Neutrophil (primary cell): ENCODE measurements at regions not wholly inside any gene's neighbourhood (a gene's known extent, or its start where the extent isn't known, plus 50 kb on each side); places are given as distances from the start of the nearest gene placed in this dataset.

ENCODE experiments used
- H3K27ac ChIP-seq: fragments of 200-600 bp; sonication (generic); 2 replicates; pipeline ENCODE4 v1.5.1; 2016; ENCODE audit warnings: mild to moderate bottlenecking, moderate library complexity
- H3K27me3 ChIP-seq: fragments of 200-600 bp; sonication (generic); 2 replicates; pipeline ENCODE4 v1.6.0; 2016; ENCODE audit warnings: mild to moderate bottlenecking
- H3K36me3 ChIP-seq: fragments of 200-600 bp; sonication (generic); 2 replicates; pipeline ENCODE4 v1.5.1; 2017
- H3K4me1 ChIP-seq, 2 experiments: fragments of 200-600 bp in 1 of 2; sonication (generic) in 1 of 2; 1 replicate in 1 of 2; 2 replicates in 1 of 2; pipeline versions ENCODE4 v1.5.1 to v1.6.1; 2013 to 2016; ENCODE audit warnings: low read depth in 1 of 2, low read length in 1 of 2, mild to moderate bottlenecking in 1 of 2, moderate library complexity in 1 of 2; ENCODE audit not compliant: control insufficient read depth in 1 of 2, insufficient read depth in 1 of 2
- H3K4me3 ChIP-seq, 2 experiments: fragments of 200-600 bp in 1 of 2; sonication (generic) in 1 of 2; 1 replicate in 1 of 2; 2 replicates in 1 of 2; pipeline ENCODE4 v1.5.1; 2013 to 2016; ENCODE audit warnings: low read depth in 1 of 2, low read length in 1 of 2, mild to moderate bottlenecking in 1 of 2, moderate library complexity in 1 of 2
- H3K9me3 ChIP-seq: fragments of 200-600 bp; sonication (generic); 2 replicates; pipeline ENCODE4 v1.5.1; 2016
- TF ChIP-seq, protein P1 (sequence below): fragments of 200-600 bp; sonication (generic); IDR thresholded peaks from 2 replicates; pipeline ENCODE4 v1.5.1; 2016; ENCODE audit warnings: antibody characterized with exemption

DNA sequence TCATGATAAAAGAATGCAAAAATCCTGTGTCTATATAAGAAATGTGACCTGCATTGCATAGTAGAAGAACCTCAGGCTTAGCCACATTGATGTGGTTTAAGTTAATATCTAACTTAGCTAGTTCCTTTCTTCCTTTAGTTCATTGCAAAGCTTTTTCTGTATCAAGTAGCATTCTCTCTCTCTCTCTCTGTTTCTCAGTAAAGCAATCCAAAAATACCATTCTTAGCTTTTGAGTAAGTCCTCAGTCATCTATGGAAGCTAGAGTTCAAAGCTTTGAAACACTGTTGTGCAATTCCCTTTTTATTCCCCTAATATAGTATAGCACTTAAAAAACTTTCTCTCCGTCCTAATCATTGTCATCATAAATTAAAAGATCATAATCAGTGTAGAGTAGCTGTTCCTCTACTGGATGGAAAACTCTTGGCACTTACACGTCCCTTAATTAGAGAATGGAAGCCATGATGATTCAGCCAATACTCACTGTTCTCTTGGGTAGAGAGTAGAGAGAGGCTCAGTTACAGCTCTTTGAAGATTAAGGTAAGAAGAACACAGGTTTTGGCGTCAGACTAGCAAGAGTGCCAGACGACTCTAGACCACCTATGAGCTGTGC is 350.3 kb upstream of the LYPLAL1 start:
- TF ChIP-seq, protein P1, sequence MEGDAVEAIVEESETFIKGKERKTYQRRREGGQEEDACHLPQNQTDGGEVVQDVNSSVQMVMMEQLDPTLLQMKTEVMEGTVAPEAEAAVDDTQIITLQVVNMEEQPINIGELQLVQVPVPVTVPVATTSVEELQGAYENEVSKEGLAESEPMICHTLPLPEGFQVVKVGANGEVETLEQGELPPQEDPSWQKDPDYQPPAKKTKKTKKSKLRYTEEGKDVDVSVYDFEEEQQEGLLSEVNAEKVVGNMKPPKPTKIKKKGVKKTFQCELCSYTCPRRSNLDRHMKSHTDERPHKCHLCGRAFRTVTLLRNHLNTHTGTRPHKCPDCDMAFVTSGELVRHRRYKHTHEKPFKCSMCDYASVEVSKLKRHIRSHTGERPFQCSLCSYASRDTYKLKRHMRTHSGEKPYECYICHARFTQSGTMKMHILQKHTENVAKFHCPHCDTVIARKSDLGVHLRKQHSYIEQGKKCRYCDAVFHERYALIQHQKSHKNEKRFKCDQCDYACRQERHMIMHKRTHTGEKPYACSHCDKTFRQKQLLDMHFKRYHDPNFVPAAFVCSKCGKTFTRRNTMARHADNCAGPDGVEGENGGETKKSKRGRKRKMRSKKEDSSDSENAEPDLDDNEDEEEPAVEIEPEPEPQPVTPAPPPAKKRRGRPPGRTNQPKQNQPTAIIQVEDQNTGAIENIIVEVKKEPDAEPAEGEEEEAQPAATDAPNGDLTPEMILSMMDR: no peak
- Histone ChIP-seq H3K27me3 (no peaks in the 10 kb centered on the region), H3K36me3 (no peaks in the 10 kb centered on the region), H3K4me3 (no peak overlapping the region), H3K27ac (no peak overlapping the region), H3K9me3 (no peaks in the 10 kb centered on the region), H3K4me1 (no peaks in the 10 kb centered on the region)

DNA sequence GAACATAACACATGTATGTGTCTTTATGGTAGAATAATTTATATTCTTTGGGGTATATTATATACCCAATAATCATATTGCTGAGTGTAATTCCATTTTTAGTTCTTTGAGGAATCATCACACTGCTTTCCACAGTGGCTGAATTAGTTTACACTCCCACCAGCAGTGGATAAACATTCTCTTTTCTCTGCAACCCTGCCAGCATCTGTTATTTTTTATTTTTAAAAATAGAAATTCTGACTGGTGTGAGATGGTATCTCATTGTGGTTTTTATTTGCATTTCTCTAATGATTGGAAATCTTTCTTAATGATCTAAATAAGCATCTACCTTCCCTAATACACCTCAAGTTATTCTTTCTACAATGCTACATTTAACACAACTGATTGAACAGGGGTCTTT is 346.2 kb upstream of the LYPLAL1 start:
- TF ChIP-seq, protein P1: no peak
- no peaks in the 10 kb centered on the region for H3K9me3 ChIP-seq
- H3K27ac ChIP-seq: no peak overlapping the region
- H3K4me1 ChIP-seq: no peaks in the 10 kb centered on the region
- H3K36me3 ChIP-seq: no peaks in the 10 kb centered on the region
- no peak overlapping the region for H3K4me3 ChIP-seq
- no peaks in the 10 kb centered on the region for H3K27me3 ChIP-seq

DNA sequence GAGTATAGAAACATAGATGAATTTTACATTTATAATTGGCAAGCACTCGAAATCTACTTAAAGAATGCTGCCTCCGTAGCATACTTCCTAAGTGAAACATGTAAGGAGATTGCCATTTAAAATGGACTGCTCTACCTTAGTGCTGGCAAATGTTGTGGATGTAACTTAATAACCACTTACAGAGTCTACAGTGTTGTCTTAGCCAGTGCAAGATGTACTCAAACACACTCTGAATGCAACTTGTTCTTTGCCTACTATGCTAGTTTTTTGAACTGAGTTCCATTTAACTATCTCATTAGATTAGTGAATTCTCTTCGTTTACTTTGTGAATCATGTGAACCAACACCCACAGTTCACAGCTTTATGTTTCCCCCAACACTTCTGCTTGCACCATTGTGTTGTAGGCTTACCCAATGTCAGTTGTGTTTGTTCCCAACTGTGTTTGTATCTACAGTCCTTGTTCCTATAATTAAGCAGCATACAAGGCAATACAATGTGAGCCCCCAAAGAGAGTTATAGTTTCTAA is 345.5 kb upstream of the LYPLAL1 start:
- H3K27me3 ChIP-seq: no peaks in the 10 kb centered on the region
- H3K36me3 ChIP-seq: no peaks in the 10 kb centered on the region
- no peak overlapping the region for H3K4me3 ChIP-seq
- no peak overlapping the region for H3K27ac ChIP-seq
- no peaks in the 10 kb centered on the region for H3K4me1 ChIP-seq
- H3K9me3 ChIP-seq: no peaks in the 10 kb centered on the region
- TF ChIP-seq, protein P1: no peak

DNA sequence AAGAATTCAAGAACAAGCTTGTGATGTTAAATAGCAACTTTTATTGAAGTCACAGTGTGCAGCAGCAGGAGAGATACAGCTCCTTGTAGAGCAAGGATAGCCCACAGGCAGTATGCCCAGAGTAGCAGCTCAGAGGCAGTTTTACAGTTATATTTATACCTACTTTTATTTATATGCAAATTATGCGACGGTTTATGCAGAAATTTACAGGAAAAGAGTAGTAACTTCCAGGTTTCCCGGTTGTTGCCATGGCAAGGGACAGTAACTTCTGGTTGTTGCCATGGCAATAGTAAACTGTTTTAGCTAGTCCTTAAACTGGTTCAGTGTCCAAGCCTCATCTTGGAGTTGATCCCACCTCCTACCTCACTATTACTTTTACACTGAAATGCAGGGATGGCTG is 344.6 kb upstream of the LYPLAL1 start:
- H3K36me3 ChIP-seq: no peaks in the 10 kb centered on the region
- H3K9me3 ChIP-seq: no peaks in the 10 kb centered on the region
- no peak overlapping the region for H3K27ac ChIP-seq
- TF ChIP-seq, protein P1: no peak
- no peaks in the 10 kb centered on the region for H3K27me3 ChIP-seq
- H3K4me3 ChIP-seq: no peak overlapping the region
- no peaks in the 10 kb centered on the region for H3K4me1 ChIP-seq

DNA sequence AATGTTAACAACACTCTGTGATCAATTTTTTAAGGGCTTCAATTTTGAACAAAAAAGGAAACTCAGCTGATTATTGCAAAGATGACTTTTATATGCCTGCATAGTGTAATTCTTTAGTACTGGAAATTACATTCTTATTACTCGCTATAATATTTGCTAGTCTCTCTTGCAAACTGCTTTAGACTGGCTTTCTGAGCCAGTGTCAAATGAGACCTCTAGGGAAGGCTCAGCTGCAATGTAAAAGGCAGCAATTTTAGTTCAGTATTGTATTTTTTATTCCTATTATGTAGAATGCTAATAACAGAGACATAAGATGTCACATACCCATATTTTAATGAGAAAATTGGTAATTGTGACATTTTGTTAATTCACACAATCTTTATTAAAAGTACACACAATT is 338.1 kb upstream of the LYPLAL1 start:
- TF ChIP-seq, protein P1: no peak
- no peaks in the 10 kb centered on the region for H3K9me3 ChIP-seq
- H3K27ac ChIP-seq: no peak overlapping the region
- H3K27me3 ChIP-seq: no peaks in the 10 kb centered on the region
- H3K4me1 ChIP-seq: no peaks in the 10 kb centered on the region
- H3K4me3 ChIP-seq: no peak overlapping the region
- H3K36me3 ChIP-seq: no peaks in the 10 kb centered on the region
